ENCODE measurements at regions not wholly inside any gene's neighbourhood (a gene's known extent, or its start where the extent isn't known, plus 50 kb on each side); places are given as distances from the start of the nearest gene placed in this dataset.

- Mint-ChIP-seq H3K9me3 (ENCODE audit: insufficient read depth) (no peaks in the 10 kb centered on the region), H3K4me1 (no peaks in the 10 kb centered on the region), H3K27me3 (peaks cover 19% of the 10 kb centered on the region), H3K27ac (no peak overlapping the region), H3K4me3 (no peak overlapping the region)
- no peak overlapping the region for H2AFZ ChIP-seq (ENCODE audit: insufficient read depth, low read depth, low read length, poor library complexity, severe bottlenecking)
- no peak overlapping the region for H3K4me2 ChIP-seq (replicated peaks; ENCODE audit: low read depth, low read length, poor library complexity, severe bottlenecking)
- ATAC-seq (ENCODE audit: low read depth), result no peak
- CTCF ChIA-PET, result no interaction called here
- no peak overlapping the region for H3K9ac ChIP-seq (ENCODE audit: low read length)
- no peaks in the 10 kb centered on the region for H3K9me3 ChIP-seq (ENCODE audit: control extremely low read depth in 1 of 3, control insufficient read depth in 2 of 3, insufficient read depth in 1 of 3, low read length in 2 of 3)
- WGBS (ENCODE audit: insufficient coverage), result no CpG with 5 or more reads among the region's 3 CpGs
- no peak for TF ChIP-seq EZH2 (IDR thresholded peaks at IDR 0.05; ENCODE audit: borderline replicate concordance, insufficient read depth, low read depth, low read length, poor library complexity, severe bottlenecking)
- no peak for TF ChIP-seq CTCF (IDR thresholded peaks at IDR 0.05)
- POLR2A ChIA-PET, result no interaction called here
- no peaks in the 10 kb centered on the region for H3K4me1 ChIP-seq (ENCODE audit: control insufficient read depth in 2 of 2, insufficient read depth in 2 of 2, low read length in 2 of 2)
- H4K20me1 ChIP-seq (ENCODE audit: control insufficient read depth, insufficient read depth, low read length, poor library complexity, severe bottlenecking), result no peaks in the 10 kb centered on the region
- H3K27me3 ChIP-seq (replicated peaks in 1 of 4; ENCODE audit: control extremely low read depth in 1 of 4, control insufficient read depth in 3 of 4, insufficient read depth in 4 of 4, low read length in 3 of 4), result peaks cover 0 to 3% (median 0%) of the 10 kb centered on the region in 4 experiments
- H3K79me2 ChIP-seq (ENCODE audit: control insufficient read depth, insufficient read depth, low read length), result no peaks in the 10 kb centered on the region
- intact Hi-C loops (cut with micrococcal nuclease), result no loop called here
- H3K4me3 ChIP-seq (ENCODE audit: control extremely low read depth in 1 of 5, extremely low read depth in 1 of 5, insufficient read depth in 1 of 5, low read depth in 2 of 5, low read length in 4 of 5), result no peak overlapping the region
- DNase-seq, result no peak
- H3K36me3 ChIP-seq (replicated peaks in 1 of 2; ENCODE audit: control extremely low read depth in 1 of 2, control insufficient read depth in 1 of 2, extremely low read depth in 1 of 2, insufficient read depth in 2 of 2, low read length in 1 of 2), result no peaks in the 10 kb centered on the region
- no peak overlapping the region for H3K27ac ChIP-seq (ENCODE audit: low read length in 2 of 2)
Observed at GRCh38 chr3:153084431-153084830, 77.6 kb upstream of the RAP2B start.

- Histone ChIP-seq H3K9me3 (ENCODE audit: control extremely low read depth in 1 of 3, control insufficient read depth in 2 of 3, insufficient read depth in 1 of 3, low read length in 2 of 3) (no peaks in the 10 kb centered on the region), H3K79me2 (ENCODE audit: control insufficient read depth, insufficient read depth, low read length) (no peaks in the 10 kb centered on the region), H3K4me1 (ENCODE audit: control insufficient read depth in 2 of 2, insufficient read depth in 2 of 2, low read length in 2 of 2) (no peaks in the 10 kb centered on the region), H3K4me2 (replicated peaks; ENCODE audit: low read depth, low read length, poor library complexity, severe bottlenecking) (no peak overlapping the region), H3K36me3 (replicated peaks in 1 of 2; ENCODE audit: control extremely low read depth in 1 of 2, control insufficient read depth in 1 of 2, extremely low read depth in 1 of 2, insufficient read depth in 2 of 2, low read length in 1 of 2) (no peaks in the 10 kb centered on the region), H3K27me3 (replicated peaks in 1 of 4; ENCODE audit: control extremely low read depth in 1 of 4, control insufficient read depth in 3 of 4, insufficient read depth in 4 of 4, low read length in 3 of 4) (peaks cover 0 to 3% (median 0%) of the 10 kb centered on the region in 4 experiments), H3K4me3 (ENCODE audit: control extremely low read depth in 1 of 5, extremely low read depth in 1 of 5, insufficient read depth in 1 of 5, low read depth in 2 of 5, low read length in 4 of 5) (no peak overlapping the region), H4K20me1 (ENCODE audit: control insufficient read depth, insufficient read depth, low read length, poor library complexity, severe bottlenecking) (no peaks in the 10 kb centered on the region), H2AFZ (ENCODE audit: insufficient read depth, low read depth, low read length, poor library complexity, severe bottlenecking) (no peak overlapping the region), H3K27ac (ENCODE audit: low read length in 2 of 2) (no peak overlapping the region), H3K9ac (ENCODE audit: low read length) (no peak overlapping the region)
- Mint-ChIP-seq H3K9me3 (ENCODE audit: insufficient read depth) (no peaks in the 10 kb centered on the region), H3K4me3 (no peak overlapping the region), H3K27ac (no peak overlapping the region), H3K27me3 (peaks cover 12% of the 10 kb centered on the region), H3K4me1 (no peaks in the 10 kb centered on the region)
- TF ChIP-seq EZH2 (IDR thresholded peaks at IDR 0.05; ENCODE audit: borderline replicate concordance, insufficient read depth, low read depth, low read length, poor library complexity, severe bottlenecking), result no peak
- no peak for TF ChIP-seq CTCF (IDR thresholded peaks at IDR 0.05)
- CTCF ChIA-PET, result no interaction called here
- DNase-seq (no peak), ATAC-seq (ENCODE audit: low read depth) (no peak)
- intact Hi-C loops (cut with micrococcal nuclease), result no loop called here
- 83% methylated on average over 6 of the region's 7 CpGs for WGBS (ENCODE audit: insufficient coverage)
- POLR2A ChIA-PET, result no interaction called here
Observed at GRCh38 chr3:153087595-153088566, 74.1 kb upstream of the RAP2B start.
